Stimulated activated CD4-positive, alpha-beta T cell treated with anti-CD3 and anti-CD28 coated beads, TNF-alpha, amount 100 ng/mL, for 48 hours (primary cell): ENCODE measurements at regions not wholly inside any gene's neighbourhood (a gene's known extent, or its start where the extent isn't known, plus 50 kb on each side); places are given as distances from the start of the nearest gene placed in this dataset.
"Not testable (repeated sequence)": the region's sequence is repeated elsewhere in the genome, so short reads cannot be mapped to it uniquely, and the experiment has no call there.

ENCODE experiments used
- DNase-seq, 3 donors: peaks; one replicate each; pipeline ENCODE4 v3.0.0-alpha.2; 2020; ENCODE audit warnings: low read depth in 3 of 3

DNA sequence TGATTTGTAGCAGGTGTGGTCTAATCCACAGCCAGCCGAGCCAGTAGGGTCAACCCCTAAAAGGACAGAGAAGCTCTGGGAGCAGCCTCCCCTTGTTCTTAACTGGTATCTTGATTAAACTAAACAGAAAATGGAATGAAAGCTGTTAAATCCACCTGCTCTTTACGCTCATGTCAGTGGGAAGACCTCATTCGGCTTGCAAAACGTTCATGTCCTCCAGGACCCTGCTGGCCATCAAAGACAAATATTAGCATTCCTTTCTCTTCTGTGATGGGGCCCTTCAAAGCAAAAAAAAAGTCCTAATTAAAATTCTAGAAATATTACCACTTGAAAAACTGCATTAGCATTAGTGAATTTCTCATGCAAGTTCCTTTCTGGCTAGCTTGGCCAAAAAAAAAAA lies 355.0 kb downstream of the ANAPC1 start:
- DNase-seq = not testable (repeated sequence)

GRCh38 chr2:111530239-111530965 lies 353.6 kb downstream of the ANAPC1 start:
- DNase-seq = not testable (repeated sequence)

GRCh38 chr2:111532682-111533556 lies 351.1 kb downstream of the ANAPC1 start:
- DNase-seq = not testable (repeated sequence)

- DNase-seq = not testable (repeated sequence)
Observed at GRCh38 chr2:111533557-111534247, 350.3 kb downstream of the ANAPC1 start.

DNA sequence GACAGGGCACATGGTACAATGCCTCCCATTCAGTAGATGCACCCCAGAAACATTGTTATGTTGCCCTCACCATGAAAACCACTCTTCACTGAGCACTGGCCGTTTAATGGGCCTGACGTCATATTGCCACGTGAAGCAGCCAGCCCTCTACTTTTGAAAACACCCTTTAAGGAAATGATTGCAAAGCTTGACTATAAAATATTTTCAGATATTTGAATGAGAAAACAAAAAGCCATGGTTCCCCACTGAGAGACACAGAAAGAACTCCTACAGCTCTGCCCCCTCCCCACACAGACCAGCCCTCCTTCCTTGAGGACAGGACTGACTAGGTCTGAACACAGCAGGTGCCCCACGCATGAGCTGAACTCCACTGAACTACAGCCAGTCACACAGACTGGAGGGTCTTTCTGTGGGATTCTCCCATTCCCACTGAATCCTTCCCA lies 349.1 kb downstream of the ANAPC1 start:
- no peak for DNase-seq

DNA sequence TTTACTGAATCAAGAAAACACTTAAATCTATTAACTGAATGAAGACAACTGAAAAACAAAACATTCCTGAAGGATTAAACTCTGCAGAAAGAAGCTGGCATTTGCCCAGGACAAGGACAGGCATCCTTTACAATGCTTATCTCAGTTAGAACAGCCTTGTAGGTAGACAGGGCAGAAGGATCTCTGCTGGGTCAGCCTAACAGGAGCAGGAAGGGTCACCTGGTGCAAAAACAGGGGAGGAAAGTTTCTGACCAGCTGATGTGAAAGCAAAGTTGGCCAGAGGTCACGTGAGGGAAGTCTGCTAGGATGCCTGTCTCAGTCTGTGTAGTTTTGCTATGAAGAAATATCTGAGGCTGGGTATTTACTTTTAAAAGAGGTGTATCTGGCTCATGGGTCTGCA lies 348.6 kb downstream of the ANAPC1 start:
- no peak for DNase-seq

DNA sequence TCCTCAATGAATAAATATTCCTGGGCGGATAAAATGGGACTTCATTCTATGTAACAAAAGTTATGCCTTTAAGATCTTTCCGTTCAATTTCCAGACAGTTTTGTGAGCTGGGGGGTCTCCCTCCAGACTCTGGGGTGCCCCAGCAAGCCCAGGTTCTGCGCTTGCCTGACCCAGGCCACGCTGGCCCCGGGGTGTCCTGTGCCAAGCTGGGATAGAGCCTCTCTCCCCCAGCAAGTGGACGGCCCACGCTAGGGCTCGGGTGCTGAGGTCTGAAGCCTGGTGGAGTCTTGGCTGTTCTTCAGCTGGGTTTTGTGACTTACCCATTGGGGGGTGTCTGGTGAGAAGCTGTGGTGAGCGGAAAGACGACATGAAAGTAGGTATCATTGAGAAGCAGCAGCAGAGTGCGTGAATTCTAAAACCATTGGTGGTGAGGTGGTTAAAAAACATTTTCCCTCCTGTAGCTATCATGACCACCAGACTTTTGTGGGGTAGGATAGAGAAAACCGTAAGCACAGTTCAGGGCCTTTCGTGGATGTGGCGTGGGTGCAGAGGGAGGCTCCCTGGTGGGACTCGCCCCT lies 346.8 kb downstream of the ANAPC1 start:
- DNase-seq = no peak

DNA sequence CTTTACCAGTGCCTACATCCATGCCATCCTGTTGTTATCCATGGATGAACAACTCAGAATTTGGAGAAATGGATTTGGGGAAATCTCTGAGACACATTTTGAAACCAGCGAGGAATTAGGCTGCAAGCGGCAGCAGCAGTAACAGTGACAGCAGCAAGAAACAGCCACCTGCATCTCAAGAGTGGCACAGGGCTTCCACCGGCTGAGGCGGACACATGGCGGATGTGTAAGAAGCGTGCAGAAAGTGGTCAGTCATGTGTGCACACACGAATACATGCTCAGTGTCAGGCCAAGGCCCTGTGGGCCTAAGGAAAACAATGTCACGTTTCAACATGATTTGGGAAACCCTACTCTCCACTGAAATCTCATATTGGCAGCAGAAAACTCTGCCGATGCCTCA lies 344.0 kb downstream of the ANAPC1 start:
- DNase-seq = not testable (repeated sequence)

DNA sequence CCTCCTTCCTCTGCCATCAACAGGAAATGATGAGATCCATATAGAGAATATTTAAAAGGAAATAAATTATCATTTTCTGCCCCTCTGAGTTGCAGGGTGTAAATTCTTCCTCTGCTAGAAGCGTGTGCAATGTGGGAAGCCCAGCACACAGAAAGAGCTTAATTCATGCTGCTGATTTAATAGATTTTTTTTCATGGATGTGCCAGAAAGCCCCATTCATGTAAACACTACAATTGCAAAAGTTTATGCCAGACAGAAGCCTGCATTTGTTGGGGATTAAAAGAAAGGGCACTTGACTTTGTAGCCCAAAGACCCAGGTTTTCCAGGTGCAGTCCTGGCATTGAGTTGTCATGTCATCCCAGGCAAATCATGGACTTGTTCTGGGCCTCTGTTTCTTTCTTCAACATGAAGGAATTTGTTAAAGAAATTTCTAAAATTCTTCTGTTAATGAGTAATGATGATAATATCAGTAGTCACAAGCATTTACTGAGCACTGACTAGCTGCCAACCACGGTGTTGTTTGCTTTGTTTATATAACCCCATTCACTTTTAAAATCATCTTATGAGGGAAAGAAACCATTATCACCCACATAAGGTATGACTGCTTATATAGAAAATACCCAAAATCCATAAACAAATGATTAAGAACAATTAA lies 341.7 kb downstream of the ANAPC1 start:
- DNase-seq = not testable (repeated sequence)

GRCh38 chr2:111544006-111544405 lies 340.0 kb downstream of the ANAPC1 start:
- not testable (repeated sequence) for DNase-seq

GRCh38 chr2:111545723-111546431 lies 338.1 kb downstream of the ANAPC1 start:
- not testable (repeated sequence) for DNase-seq

- DNase-seq = not testable (repeated sequence)
Observed at GRCh38 chr2:111546578-111546977, 337.4 kb downstream of the ANAPC1 start.

DNA sequence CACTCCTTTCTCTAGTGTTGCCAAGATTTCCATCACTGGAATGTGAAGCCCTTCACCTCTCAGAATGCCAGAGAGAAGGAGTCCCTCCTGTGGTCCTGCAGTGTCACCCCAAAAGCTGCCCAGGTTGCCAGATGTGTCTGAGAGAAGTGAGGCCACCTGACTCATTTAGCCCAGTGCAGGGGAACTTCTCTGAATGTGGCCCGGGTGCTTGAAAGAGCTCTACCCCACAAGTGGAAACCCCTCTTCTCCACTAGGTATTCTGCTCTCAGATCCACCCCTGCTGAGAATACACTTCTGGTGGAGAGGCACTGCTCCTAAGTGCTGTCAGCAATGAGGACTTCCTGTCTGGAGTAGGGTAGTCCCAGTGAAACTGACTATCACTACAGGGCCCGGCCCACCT lies 334.8 kb downstream of the ANAPC1 start:
- DNase-seq = not testable (repeated sequence)

- not testable (repeated sequence) for DNase-seq
Observed at GRCh38 chr2:111551428-111551827, 332.6 kb downstream of the ANAPC1 start.

- not testable (repeated sequence) for DNase-seq
Observed at GRCh38 chr2:111552625-111553024, 331.4 kb downstream of the ANAPC1 start.

DNA sequence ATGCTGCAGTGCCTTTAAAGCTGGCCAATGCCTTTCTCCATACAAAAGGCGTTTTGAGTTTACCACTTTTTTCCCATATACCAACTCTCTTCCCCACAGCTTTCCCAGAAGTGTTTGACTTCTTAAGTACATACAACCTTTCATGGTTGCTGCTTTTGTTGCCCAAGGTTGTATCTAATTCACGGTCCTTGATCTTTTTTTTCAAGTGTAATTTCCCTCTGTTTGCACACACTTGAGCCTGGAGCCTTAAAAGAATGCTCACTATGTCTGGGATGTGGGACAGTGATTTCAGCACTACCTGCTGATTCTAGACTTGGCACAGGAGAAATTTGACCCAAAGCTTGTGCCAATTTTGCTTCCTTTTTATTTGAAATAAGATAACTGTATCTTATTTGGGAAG lies 324.7 kb downstream of the ANAPC1 start:
- not testable (repeated sequence) for DNase-seq

GRCh38 chr2:111559814-111560213 lies 324.2 kb downstream of the ANAPC1 start:
- not testable (repeated sequence) for DNase-seq

DNA sequence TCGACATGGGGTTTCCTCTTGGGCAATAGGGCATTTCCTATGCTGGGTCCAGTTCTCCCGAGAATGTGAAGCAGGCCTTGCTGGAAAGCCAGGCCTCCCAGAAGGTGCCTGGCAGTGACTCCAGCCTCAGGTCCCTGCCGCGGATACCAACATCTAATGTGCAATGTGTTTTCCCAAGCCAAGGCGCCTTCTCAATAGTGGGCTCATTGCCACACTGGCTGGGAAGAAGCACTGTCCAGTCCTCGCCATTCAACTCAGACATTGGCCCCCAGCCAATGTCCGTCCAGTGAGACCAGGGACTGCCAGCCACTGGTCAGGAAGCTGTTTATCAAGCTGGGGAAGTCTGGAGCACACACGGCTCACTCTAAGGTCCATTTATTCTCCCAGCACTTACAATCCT lies 317.9 kb downstream of the ANAPC1 start:
- not testable (repeated sequence) for DNase-seq

- DNase-seq = not testable (repeated sequence)
Observed at GRCh38 chr2:111567233-111567632, 316.8 kb downstream of the ANAPC1 start.
